Endothelial cell (in vitro differentiated cells): ENCODE measurements at regions not wholly inside any gene's neighbourhood (a gene's known extent, or its start where the extent isn't known, plus 50 kb on each side); places are given as distances from the start of the nearest gene placed in this dataset.

ENCODE experiments used
- DNase-seq: peaks from one replicate; pipeline ENCODE4 v3.0.0; 2021; ENCODE audit warnings: low spot score
- H3K27ac Mint-ChIP-seq: one replicate; pipeline ENCODE4 v1.8.0; 2021; ENCODE audit warnings: mixed read lengths, inconsistent platforms; ENCODE audit not compliant: unreplicated experiment
- H3K27me3 Mint-ChIP-seq: one replicate; pipeline ENCODE4 v1.8.0; 2021; ENCODE audit warnings: mild to moderate bottlenecking, moderate library complexity, mixed read lengths, inconsistent platforms; ENCODE audit not compliant: unreplicated experiment
- H3K36me3 Mint-ChIP-seq: one replicate; pipeline ENCODE4 v1.8.0; 2021; ENCODE audit warnings: mild to moderate bottlenecking, low read depth, mixed read lengths, inconsistent platforms; ENCODE audit not compliant: unreplicated experiment
- H3K4me1 Mint-ChIP-seq: one replicate; pipeline ENCODE4 v1.8.0; 2021; ENCODE audit warnings: mild to moderate bottlenecking, mixed read lengths, inconsistent platforms; ENCODE audit not compliant: unreplicated experiment
- H3K4me3 Mint-ChIP-seq: one replicate; pipeline ENCODE4 v1.8.0; 2021; ENCODE audit warnings: mild to moderate bottlenecking, mixed read lengths, inconsistent platforms; ENCODE audit not compliant: unreplicated experiment
- H3K9me3 Mint-ChIP-seq: one replicate; pipeline ENCODE4 v1.8.0; 2021; ENCODE audit warnings: mixed read lengths, inconsistent platforms; ENCODE audit not compliant: unreplicated experiment
- TF ChIP-seq, protein P1 (sequence below): fragments of 200-600 bp; sonication (generic); IDR thresholded peaks from one replicate; pipeline ENCODE4 v1.5.0; 2021; ENCODE audit warnings: antibody characterized with exemption; ENCODE audit not compliant: unreplicated experiment

DNA sequence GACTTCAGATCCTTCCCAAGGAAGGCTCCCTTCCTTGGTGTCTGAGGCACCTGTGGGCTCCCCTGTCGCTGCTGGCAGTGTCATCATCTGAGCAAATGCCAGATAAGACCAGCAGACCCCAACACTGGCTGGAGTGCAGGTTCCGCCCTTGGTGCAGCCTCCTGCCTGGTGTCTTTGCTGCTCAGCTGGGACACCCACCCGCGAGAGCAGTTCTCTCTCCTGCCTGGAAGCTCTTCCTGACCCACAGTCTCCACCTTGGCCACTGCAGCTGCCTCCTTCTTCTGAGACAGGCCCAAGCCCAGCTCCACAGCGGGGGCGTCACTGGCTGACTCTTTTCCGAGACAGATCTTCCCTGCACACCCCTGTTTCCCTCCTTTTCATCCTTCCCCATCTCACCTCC is 395.7 kb upstream of the MAP3K7 start:
- H3K27ac Mint-ChIP-seq = no peak overlapping the region
- TF ChIP-seq, protein P1, sequence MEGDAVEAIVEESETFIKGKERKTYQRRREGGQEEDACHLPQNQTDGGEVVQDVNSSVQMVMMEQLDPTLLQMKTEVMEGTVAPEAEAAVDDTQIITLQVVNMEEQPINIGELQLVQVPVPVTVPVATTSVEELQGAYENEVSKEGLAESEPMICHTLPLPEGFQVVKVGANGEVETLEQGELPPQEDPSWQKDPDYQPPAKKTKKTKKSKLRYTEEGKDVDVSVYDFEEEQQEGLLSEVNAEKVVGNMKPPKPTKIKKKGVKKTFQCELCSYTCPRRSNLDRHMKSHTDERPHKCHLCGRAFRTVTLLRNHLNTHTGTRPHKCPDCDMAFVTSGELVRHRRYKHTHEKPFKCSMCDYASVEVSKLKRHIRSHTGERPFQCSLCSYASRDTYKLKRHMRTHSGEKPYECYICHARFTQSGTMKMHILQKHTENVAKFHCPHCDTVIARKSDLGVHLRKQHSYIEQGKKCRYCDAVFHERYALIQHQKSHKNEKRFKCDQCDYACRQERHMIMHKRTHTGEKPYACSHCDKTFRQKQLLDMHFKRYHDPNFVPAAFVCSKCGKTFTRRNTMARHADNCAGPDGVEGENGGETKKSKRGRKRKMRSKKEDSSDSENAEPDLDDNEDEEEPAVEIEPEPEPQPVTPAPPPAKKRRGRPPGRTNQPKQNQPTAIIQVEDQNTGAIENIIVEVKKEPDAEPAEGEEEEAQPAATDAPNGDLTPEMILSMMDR = no peak
- no peaks in the 10 kb centered on the region for H3K36me3 Mint-ChIP-seq
- DNase-seq = no peak
- H3K4me3 Mint-ChIP-seq = no peak overlapping the region
- peaks cover 10% of the 10 kb centered on the region for H3K4me1 Mint-ChIP-seq
- peaks cover 2% of the 10 kb centered on the region for H3K27me3 Mint-ChIP-seq
- H3K9me3 Mint-ChIP-seq = no peaks in the 10 kb centered on the region

DNA sequence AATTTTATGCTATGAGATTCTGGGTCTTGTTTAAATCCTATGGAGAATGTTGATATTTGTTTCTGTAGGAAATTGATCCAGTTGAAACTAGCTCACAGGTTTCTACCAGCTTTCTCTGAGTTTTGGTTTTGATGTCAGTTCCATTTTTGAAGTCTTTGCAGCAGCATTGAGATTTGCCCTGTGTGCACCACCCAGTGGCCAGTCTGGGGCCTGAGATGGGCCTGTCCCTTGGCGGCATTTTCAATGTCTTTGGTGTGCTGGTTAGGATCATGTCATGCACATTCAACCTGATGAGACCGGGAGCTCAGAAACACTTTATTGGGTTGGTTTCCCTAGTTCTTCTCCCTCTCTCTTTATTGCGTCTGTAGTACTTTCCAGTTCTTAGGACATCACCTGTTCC is 395.2 kb upstream of the MAP3K7 start:
- no peak for DNase-seq
- H3K27me3 Mint-ChIP-seq = peaks cover 2% of the 10 kb centered on the region
- no peak overlapping the region for H3K27ac Mint-ChIP-seq
- no peaks in the 10 kb centered on the region for H3K36me3 Mint-ChIP-seq
- H3K9me3 Mint-ChIP-seq = no peaks in the 10 kb centered on the region
- H3K4me1 Mint-ChIP-seq = peaks cover 10% of the 10 kb centered on the region
- no peak overlapping the region for H3K4me3 Mint-ChIP-seq
- TF ChIP-seq, protein P1 = no peak

DNA sequence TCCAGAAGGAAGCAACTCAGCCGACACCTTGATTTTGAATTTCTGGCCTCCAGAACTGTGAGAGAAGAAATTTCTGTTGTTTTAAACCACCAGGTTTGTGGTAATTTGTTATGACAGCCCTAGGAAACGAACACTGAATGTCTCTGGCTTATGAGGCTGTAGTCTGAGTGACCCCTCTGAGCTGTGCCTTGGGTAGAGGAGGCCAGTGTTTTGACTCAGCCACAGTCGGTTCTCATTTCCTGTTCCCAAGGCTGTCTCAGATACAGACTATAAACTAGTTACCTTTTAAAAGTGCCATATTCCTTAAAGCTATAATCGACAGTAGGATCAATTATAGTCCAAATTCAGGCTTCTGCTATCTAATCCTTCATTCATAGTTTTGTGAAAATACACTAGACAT is 391.2 kb upstream of the MAP3K7 start:
- DNase-seq = no peak
- Mint-ChIP-seq H3K27ac (no peak overlapping the region), H3K36me3 (no peaks in the 10 kb centered on the region), H3K4me3 (no peak overlapping the region), H3K9me3 (no peaks in the 10 kb centered on the region), H3K4me1 (no peaks in the 10 kb centered on the region), H3K27me3 (no peaks in the 10 kb centered on the region)
- TF ChIP-seq, protein P1 = no peak

DNA sequence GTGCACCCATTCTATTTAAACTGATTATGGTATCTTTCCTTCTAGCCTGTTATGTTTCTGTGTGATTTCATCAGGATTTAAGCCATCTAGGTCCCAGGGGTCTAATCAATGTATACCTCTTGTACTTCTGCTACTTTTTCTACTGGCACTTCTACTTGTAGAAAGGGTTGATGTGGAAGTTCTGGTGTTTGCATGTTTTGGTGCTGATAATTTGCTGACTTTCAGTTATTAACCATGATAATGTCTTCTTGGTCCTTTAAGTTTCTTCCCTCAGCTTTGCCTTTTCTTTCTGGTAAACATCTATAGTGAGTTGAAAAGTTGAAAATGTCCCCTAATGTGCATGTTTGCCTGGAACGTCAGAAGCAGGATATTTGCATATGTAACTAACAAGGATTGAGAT is 390.6 kb upstream of the MAP3K7 start:
- H3K4me1 Mint-ChIP-seq = no peaks in the 10 kb centered on the region
- no peaks in the 10 kb centered on the region for H3K36me3 Mint-ChIP-seq
- no peaks in the 10 kb centered on the region for H3K9me3 Mint-ChIP-seq
- no peak overlapping the region for H3K27ac Mint-ChIP-seq
- TF ChIP-seq, protein P1 = no peak
- no peak for DNase-seq
- no peaks in the 10 kb centered on the region for H3K27me3 Mint-ChIP-seq
- H3K4me3 Mint-ChIP-seq = no peak overlapping the region

DNA sequence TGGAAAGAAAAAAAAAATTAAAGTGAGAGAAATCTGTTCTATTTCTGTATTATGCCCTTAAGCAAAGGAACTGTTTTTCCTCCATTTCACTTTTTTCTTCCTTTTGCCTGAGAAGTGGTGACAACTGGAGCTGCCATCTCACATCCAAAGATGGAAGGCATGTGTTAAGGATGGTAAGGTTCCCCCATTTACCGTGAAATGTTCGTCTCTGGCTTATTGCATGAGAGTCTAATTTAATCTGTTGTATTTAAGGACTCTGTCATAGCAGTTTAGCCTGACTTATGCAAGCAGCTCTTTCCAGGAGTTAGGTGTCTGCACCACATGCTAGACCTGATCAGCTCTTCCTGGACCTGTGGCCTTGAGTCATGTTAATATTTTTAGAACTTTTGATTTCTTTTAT is 389.5 kb upstream of the MAP3K7 start:
- Mint-ChIP-seq H3K27ac (no peak overlapping the region), H3K4me3 (no peak overlapping the region), H3K4me1 (no peaks in the 10 kb centered on the region), H3K27me3 (no peaks in the 10 kb centered on the region), H3K36me3 (no peaks in the 10 kb centered on the region), H3K9me3 (no peaks in the 10 kb centered on the region)
- TF ChIP-seq, protein P1 = no peak
- DNase-seq = no peak
